Activated naive CD4-positive, alpha-beta T cell treated with anti-CD3 and anti-CD28 coated beads, Interleukin-2, amount 50 U/mL, for 24 hours (primary cell): ENCODE measurements at regions not wholly inside any gene's neighbourhood (a gene's known extent, or its start where the extent isn't known, plus 50 kb on each side); places are given as distances from the start of the nearest gene placed in this dataset.

ENCODE experiments used
- H3K27ac Mint-ChIP-seq: one replicate; pipeline ENCODE4 v1.8.0; 2021; ENCODE audit warnings: mild to moderate bottlenecking, mixed read lengths
- H3K27me3 Mint-ChIP-seq: one replicate; pipeline ENCODE4 v1.8.0; 2021; ENCODE audit warnings: mixed read lengths
- H3K36me3 Mint-ChIP-seq: one replicate; pipeline ENCODE4 v1.8.0; 2021; ENCODE audit warnings: mixed read lengths
- H3K4me1 Mint-ChIP-seq: one replicate; pipeline ENCODE4 v1.8.0; 2021; ENCODE audit warnings: mixed read lengths
- H3K4me3 Mint-ChIP-seq: one replicate; pipeline ENCODE4 v1.8.0; 2021; ENCODE audit warnings: mild to moderate bottlenecking, mixed read lengths
- H3K9me3 Mint-ChIP-seq: one replicate; pipeline ENCODE4 v1.8.0; 2021; ENCODE audit warnings: mixed read lengths

DNA sequence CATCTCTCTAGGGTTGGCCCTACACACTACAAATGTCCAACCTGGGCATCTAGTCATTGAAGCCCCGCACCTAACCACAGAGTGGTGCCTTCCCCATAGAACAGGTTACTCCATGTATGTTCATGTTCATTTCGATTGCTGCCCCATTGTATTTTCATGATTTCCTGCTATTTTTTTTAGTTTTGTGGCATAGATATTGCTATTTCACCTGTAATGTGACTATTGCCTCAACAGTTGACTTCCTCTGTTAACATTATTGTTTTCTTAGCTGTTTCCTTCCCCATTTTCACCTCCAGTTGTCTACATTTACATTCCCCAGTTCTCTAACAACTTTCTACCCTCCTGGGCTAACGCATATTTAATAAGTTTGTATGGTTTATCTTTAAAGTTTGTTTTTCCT lies 137.7 kb upstream of the RBMS3 start:
- Mint-ChIP-seq H3K9me3 (no peaks in the 10 kb centered on the region), H3K27ac (no peak overlapping the region), H3K4me1 (no peaks in the 10 kb centered on the region), H3K27me3 (no peaks in the 10 kb centered on the region), H3K36me3 (no peaks in the 10 kb centered on the region), H3K4me3 (no peak overlapping the region)

DNA sequence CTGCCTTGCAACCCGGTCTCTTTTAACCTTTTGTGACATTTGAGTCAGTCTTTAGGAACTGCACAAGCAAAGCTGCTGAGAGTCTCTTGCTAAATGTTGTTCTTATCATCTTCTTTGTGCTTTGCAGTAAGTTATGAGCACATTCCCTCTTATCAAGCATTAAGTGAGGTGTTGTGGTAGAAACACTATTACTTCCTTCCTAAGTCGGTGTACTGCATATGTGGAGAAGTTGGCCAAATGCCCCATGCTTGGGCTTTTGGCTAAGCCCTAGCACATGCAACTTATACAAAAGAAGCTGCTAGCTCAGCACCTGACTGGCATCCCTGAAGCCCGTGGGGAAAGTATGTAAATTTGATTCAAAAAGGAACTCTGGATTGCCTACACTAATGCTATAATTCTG lies 136.5 kb upstream of the RBMS3 start:
- no peak overlapping the region for H3K27ac Mint-ChIP-seq
- H3K27me3 Mint-ChIP-seq = no peaks in the 10 kb centered on the region
- H3K4me3 Mint-ChIP-seq = no peak overlapping the region
- no peaks in the 10 kb centered on the region for H3K36me3 Mint-ChIP-seq
- no peaks in the 10 kb centered on the region for H3K9me3 Mint-ChIP-seq
- no peaks in the 10 kb centered on the region for H3K4me1 Mint-ChIP-seq

DNA sequence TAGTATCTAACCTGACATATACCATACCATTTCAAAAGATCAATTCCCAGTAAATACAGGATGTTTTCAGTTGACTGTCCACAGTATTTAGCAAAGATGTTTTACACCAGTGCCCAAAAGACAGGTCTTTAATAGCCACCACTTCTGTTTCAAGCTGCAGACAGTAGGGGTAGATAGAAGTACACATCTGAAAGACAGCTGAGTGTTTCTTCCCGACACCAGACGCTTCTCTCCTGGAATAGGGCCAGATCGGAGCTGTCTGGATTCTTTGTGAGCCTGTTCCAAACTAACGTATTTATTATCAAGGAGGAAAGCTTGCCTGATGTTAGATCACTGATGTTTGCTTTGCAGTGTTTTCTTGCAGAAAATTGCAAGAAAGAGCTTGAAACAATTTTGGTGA lies 136.1 kb upstream of the RBMS3 start:
- no peaks in the 10 kb centered on the region for H3K27me3 Mint-ChIP-seq
- H3K4me1 Mint-ChIP-seq = no peaks in the 10 kb centered on the region
- H3K9me3 Mint-ChIP-seq = no peaks in the 10 kb centered on the region
- H3K36me3 Mint-ChIP-seq = no peaks in the 10 kb centered on the region
- no peak overlapping the region for H3K27ac Mint-ChIP-seq
- no peak overlapping the region for H3K4me3 Mint-ChIP-seq

DNA sequence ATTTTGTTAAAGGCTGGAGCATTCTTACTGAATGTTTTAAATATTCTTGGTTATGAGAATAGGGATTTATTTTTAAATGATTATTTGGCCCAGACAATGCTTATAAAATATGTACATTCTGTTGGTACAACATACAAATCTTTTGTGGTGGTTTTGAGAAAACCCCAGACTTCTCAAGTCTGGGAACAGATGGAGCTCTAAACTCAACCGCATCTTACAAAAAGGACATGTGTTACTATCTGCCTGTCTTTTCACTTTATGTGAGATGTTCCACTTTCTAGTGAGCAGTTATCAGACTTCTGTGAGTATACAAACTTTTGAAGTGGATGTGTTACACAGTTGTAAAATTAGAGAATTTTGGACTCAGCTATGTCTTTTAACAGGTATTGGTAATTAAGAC lies 135.5 kb upstream of the RBMS3 start:
- Mint-ChIP-seq H3K9me3 (no peaks in the 10 kb centered on the region), H3K4me3 (no peak overlapping the region), H3K27ac (no peak overlapping the region), H3K27me3 (no peaks in the 10 kb centered on the region), H3K4me1 (no peaks in the 10 kb centered on the region), H3K36me3 (no peaks in the 10 kb centered on the region)

DNA sequence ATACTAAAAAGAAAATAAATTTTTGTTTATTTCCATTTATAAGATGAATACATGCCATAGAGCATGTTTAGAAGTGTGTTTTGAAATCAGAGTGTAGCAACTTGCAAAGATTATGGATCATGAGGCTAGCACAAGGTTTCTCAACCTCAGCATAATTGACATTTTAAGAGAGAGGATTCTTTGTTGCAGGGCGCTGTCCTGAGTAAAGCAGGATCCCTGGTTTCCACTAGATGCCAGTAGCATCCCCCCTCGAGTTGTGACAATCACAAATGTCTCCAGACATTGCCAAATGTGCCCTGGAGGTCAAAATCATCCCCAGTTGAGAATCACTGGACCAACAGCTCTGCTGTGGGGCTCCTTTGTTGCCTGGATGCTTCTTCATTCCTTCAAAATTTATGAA lies 128.5 kb upstream of the RBMS3 start:
- Mint-ChIP-seq H3K27me3 (no peaks in the 10 kb centered on the region), H3K27ac (no peak overlapping the region), H3K36me3 (no peaks in the 10 kb centered on the region), H3K4me3 (no peak overlapping the region), H3K4me1 (no peaks in the 10 kb centered on the region), H3K9me3 (no peaks in the 10 kb centered on the region)

DNA sequence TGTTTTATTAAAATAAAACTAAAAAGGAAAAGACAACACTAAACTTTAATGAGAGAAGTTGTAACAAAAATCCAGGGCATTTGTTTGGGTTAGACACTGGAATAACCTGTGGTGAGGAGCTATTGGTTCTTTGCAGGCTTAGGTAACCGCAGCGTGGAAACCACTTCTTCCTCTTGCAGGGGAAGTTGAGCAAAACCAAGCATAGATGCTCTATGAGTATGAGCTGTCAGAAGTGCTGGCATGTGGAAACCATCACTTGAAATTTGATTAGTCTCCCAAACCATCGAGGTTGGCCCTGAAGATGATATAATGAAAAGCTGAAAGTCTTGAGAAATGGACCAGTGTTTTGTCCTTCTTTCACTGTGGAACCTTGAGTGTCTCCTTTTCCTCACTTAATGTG lies 127.1 kb upstream of the RBMS3 start:
- no peaks in the 10 kb centered on the region for H3K36me3 Mint-ChIP-seq
- H3K4me1 Mint-ChIP-seq = no peaks in the 10 kb centered on the region
- no peaks in the 10 kb centered on the region for H3K9me3 Mint-ChIP-seq
- no peaks in the 10 kb centered on the region for H3K27me3 Mint-ChIP-seq
- H3K4me3 Mint-ChIP-seq = no peak overlapping the region
- no peak overlapping the region for H3K27ac Mint-ChIP-seq

DNA sequence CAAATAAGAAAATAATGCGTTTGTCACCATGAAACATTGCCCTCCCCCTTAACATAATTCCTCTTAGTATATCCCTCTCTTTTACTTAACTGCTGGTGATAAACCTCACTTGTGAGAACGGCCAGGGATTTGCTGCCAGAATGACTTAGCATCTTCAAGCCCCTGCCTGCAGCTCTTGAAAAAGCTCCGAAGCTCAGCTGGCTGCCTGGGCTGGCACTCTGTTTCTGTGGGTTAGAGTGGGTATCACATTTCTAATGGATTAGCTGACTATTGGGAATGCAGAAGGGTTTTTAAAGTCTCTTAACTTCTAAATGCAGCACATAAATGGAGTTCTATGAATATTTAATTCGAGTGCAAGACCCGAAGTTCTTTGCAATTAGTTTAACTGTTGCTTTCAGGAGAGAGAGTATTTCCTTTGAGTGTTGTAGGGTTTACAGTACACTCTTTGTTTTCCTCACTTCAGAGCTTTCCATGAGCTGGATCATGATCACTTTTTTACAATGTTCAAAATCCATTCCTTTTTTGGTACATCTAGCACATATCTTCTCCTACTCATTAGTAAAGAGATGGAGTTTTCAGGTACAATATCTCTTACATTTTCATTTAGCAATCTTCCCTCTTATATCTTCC lies 124.7 kb upstream of the RBMS3 start:
- no peaks in the 10 kb centered on the region for H3K4me1 Mint-ChIP-seq
- no peaks in the 10 kb centered on the region for H3K36me3 Mint-ChIP-seq
- H3K9me3 Mint-ChIP-seq = peaks cover 4% of the 10 kb centered on the region
- no peaks in the 10 kb centered on the region for H3K27me3 Mint-ChIP-seq
- H3K4me3 Mint-ChIP-seq = no peak overlapping the region
- no peak overlapping the region for H3K27ac Mint-ChIP-seq

DNA sequence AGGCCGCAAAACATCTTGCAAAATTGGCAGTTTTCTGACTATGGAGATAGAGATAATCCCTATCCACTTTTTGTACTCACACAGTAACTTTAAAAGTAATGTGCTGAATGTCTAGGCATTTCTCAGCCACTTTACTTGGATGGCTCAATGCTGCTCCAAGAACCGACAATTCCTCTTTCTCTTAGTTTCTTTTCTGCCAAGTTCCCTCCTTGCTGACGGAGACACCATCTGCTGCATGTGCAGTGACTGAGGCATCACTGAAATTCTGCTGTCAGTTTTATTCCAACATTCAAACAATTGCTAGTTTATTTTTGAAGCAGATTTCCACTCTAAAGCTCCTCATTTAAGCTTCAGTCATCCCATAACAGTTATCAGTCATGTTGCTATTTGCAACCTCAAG lies 116.0 kb upstream of the RBMS3 start:
- H3K4me3 Mint-ChIP-seq = no peak overlapping the region
- peaks cover 10% of the 10 kb centered on the region for H3K9me3 Mint-ChIP-seq
- H3K27me3 Mint-ChIP-seq = no peaks in the 10 kb centered on the region
- peaks cover 1% of the 10 kb centered on the region for H3K4me1 Mint-ChIP-seq
- no peaks in the 10 kb centered on the region for H3K36me3 Mint-ChIP-seq
- H3K27ac Mint-ChIP-seq = no peak overlapping the region

DNA sequence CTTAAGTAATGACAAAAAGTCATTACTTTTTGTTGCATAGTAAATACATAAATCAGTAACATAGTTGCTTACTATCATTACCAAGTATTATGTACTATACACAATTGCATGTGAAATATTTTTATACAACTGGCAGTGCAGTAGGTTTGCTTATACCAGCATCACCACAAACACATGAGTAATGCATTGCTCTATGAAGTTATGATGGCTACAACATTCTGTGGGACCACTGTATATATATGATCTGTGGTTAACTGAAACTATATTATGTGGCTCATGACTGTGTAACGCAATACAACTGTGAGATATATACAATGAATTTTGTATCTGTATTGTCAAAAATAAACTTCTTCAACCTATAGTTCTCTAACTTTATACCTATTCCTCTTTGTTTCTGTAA lies 113.7 kb upstream of the RBMS3 start:
- H3K9me3 Mint-ChIP-seq = peaks cover 6% of the 10 kb centered on the region
- H3K27me3 Mint-ChIP-seq = no peaks in the 10 kb centered on the region
- peaks cover under 1% of the 10 kb centered on the region for H3K36me3 Mint-ChIP-seq
- no peak overlapping the region for H3K27ac Mint-ChIP-seq
- H3K4me3 Mint-ChIP-seq = no peak overlapping the region
- H3K4me1 Mint-ChIP-seq = peaks cover 20% of the 10 kb centered on the region

DNA sequence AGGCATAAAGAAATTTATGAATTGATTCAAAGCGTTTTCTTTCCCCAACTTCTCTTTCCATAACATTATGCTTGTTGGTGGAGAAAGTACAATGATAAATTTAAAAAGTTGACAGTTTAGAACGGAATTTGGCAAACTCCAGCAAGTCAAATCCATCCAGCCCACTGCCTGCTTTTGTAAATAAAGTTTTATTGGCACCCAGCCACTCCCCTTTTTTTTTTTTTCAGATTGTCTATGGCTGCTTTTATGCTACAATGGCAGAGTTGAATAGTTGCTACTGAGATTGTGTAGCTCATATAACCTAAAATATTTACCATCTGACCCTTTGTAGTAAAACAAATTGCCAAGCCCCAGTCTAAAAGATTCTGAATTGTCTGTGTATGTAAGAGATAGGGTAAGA lies 112.8 kb upstream of the RBMS3 start:
- Mint-ChIP-seq H3K4me3 (no peak overlapping the region), H3K9me3 (peaks cover 8% of the 10 kb centered on the region), H3K36me3 (peaks cover 2% of the 10 kb centered on the region), H3K4me1 (peaks cover 25% of the 10 kb centered on the region), H3K27me3 (no peaks in the 10 kb centered on the region), H3K27ac (no peak overlapping the region)

DNA sequence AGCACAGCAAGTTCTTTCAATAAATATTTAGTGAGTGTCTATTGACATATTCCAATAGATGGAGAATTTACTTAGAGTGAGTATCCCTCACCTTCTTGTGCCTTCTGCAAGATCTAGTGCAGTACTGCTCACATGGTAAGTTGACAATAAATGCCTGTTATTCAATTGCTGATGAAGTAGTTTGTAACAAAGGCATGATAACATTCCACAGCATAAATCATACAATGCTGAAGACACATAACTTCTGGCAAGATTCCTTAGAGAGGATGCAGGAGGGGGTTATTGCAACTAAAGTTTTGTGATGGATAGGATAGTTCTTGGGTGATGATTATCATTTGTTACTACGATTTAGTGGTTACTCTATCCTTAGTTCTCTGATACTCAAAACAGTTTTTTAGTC lies 112.2 kb upstream of the RBMS3 start:
- Mint-ChIP-seq H3K4me1 (peaks cover 27% of the 10 kb centered on the region), H3K4me3 (no peak overlapping the region), H3K36me3 (peaks cover 2% of the 10 kb centered on the region), H3K27ac (no peak overlapping the region), H3K27me3 (no peaks in the 10 kb centered on the region), H3K9me3 (peaks cover 8% of the 10 kb centered on the region)

DNA sequence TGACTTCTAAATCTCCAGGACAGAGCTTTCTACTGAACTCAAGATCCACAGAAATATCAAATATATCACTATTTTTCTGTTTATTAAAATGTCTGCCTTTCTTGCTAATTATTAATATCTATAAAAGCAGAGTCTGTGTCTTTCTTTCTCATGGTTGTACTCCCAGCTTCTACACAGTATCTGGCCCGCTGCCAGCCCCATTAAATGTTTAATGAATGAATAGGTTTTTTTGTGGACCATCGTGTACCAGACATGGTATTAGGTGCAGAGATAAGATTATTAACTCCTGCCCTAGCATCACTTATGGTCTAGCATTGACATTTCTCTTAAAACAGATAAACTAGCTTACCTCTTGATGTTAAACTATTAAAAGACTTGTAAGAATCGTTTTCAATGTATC lies 111.4 kb upstream of the RBMS3 start:
- Mint-ChIP-seq H3K27me3 (no peaks in the 10 kb centered on the region), H3K4me3 (no peak overlapping the region), H3K36me3 (peaks cover 2% of the 10 kb centered on the region), H3K9me3 (peaks cover 8% of the 10 kb centered on the region), H3K27ac (no peak overlapping the region), H3K4me1 (peaks cover 27% of the 10 kb centered on the region)

DNA sequence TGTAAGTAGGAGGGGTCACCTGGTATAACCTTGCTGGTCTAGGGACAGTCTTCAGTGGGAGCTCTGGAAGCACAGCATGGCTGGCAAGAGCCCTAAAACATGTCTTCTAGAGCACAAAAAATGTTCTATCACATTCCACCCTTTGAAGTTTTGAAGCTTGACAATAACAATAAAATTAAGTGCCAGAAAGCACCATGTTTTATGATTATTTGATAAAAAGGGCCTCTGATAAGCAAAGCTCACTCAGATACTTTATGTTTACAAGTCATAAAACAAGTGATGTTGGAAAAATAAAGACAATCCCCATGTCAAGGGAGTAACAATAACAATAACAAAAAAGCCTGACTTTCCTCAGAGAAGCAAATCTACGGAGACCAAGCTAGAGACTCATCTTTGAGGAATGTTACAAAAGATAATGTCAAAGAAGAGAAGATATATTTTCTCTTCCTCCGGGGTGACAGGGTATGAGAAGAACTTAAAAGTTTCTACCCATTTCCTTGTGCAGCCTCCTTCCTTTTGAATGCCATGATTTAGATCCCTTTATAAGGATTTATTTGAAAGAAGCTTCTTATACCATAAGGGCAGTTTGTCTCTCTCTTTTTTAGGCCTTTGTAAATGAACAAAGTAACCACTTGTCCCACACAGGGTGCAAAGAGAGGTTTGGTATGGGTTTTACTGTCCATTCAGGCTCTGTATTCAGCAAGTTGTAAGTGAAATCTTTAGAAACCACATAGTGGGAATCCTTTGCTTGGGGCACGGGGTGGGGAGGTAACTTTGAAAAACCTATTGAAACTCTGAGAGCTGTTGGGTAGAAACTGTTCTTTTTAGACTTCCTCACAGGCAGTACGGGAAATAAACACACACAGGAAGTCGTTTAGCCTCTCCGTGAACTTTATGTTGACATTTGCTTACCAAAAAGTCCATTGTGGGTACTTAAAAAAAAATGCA lies 109.6 kb upstream of the RBMS3 start:
- Mint-ChIP-seq H3K27me3 (no peaks in the 10 kb centered on the region), H3K27ac (peak overlapping the region; percentile 92), H3K9me3 (peaks cover 8% of the 10 kb centered on the region), H3K4me1 (peaks cover 27% of the 10 kb centered on the region), H3K36me3 (peaks cover 2% of the 10 kb centered on the region), H3K4me3 (peak overlapping the region; percentile 36)

DNA sequence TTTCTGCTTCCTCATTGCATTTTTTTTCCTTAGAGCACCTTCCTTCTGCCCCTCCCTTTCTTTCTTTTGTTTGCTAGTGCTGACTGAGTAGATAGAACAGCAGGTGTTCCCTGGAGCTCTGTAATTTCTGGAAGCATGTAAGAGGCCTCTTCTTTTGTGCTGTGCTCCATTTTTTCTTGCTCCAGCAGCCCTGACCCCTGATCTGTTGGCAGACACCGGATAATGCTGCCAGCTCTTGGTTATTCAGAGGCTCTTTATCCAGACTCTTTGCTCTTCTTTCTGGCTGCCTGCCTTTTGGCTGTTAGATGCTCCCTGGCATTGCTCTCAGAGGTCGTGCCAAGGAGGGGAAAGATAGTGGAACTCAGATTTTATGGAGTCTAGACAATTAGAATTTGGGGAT lies 104.4 kb upstream of the RBMS3 start:
- peaks cover 2% of the 10 kb centered on the region for H3K36me3 Mint-ChIP-seq
- peaks cover 14% of the 10 kb centered on the region for H3K4me1 Mint-ChIP-seq
- H3K9me3 Mint-ChIP-seq = peaks cover 9% of the 10 kb centered on the region
- no peak overlapping the region for H3K27ac Mint-ChIP-seq
- no peaks in the 10 kb centered on the region for H3K27me3 Mint-ChIP-seq
- no peak overlapping the region for H3K4me3 Mint-ChIP-seq

DNA sequence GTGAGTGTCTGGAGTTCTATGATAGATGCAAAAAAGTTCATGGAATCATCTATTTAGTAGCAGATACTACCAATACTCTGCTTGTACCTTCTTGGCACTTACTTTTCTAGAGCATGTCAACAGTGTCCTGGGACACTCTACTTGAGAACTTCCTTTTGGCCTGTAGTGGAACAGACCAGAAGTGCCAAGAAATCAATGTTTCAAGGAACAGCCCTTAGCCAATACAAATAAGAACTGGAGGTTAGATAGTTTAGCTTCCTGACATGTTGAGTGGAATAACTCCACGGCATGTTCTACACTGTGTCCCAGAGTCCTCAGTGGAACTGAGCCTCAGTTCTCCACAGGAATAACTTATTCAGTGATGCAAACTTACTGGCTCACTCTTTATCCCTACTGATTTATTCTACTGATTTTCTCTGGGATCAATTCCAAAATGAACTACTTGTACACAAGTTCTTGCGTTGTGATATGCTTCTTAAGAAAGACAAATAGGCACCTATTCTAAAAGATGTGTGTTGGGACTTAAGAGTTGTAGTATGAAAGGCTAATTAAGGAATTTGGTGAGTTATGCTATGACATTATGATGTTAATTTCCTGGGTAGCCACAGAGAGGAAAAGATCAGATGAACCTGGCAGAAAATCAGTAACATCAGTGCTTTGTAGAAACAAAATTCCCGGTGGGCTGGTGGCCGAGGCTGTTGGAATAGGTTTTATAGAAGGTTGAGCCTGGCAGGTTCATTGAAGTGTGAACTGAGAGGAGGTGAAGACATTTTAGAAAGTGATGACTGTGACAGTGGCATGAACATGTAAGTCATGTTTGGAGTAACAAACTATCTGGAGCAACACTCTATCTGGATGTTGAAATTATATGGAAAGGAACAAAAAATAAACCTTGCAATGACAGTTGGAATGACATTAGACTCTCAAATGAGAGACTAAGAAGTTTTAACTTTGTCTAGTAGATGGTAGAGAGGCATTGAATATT lies 101.8 kb upstream of the RBMS3 start:
- Mint-ChIP-seq H3K9me3 (peaks cover 4% of the 10 kb centered on the region), H3K4me1 (no peaks in the 10 kb centered on the region), H3K27ac (no peak overlapping the region), H3K27me3 (no peaks in the 10 kb centered on the region), H3K36me3 (no peaks in the 10 kb centered on the region), H3K4me3 (no peak overlapping the region)
